HG03442 (cell line): ENCODE measurements at regions not wholly inside any gene's neighbourhood (a gene's known extent, or its start where the extent isn't known, plus 50 kb on each side); places are given as distances from the start of the nearest gene placed in this dataset.
"Not testable (repeated sequence)": the region's sequence is repeated elsewhere in the genome, so short reads cannot be mapped to it uniquely, and the experiment has no call there.

Experiments used
- ATAC-seq: cut with Tn5 transposase; IDR thresholded peaks from one replicate; pipeline ENCODE4 v1.9.1; 2021; ENCODE audit warnings: mild to moderate bottlenecking, moderate library complexity; ENCODE audit not compliant: unreplicated experiment

DNA sequence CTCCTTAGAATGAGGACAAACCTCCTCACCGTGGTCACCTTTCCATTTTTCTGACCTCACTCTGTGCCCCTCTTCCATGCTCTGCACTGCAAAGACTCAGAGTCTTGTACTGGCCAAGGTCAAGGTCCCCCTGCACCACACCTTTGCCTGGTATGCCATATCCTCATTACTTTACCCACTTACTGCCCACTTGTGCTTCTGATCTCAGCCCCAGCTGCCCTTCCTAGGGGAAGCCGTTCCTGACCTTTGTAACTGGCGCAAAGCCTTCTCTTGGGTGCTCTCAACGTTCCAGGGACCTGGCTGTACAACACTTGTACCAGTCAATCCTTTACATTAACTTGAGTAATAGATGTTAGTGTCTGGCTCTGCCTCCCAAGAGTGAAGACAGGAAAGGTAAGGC lies 256.0 kb downstream of the SV2B start:
- no peak for ATAC-seq

DNA sequence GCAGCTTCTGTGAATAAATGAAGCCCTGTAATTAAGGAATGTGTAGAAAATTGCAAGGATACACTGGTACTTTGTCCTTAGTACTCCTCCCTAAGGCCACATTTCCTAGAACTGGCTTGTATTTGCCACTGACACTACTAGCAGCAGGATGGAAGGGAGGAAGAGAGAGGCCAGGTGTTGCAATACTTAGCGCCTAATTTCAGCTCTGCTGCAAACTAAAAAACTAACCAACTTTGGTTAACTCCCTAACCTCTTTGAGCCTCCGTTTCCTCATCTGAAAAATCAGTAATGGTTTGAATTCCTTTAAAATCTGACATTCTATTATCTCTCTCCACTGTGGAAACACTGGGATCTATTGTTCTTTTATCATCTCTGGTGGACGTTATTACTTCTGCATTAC lies 257.0 kb downstream of the SV2B start:
- ATAC-seq = no peak

DNA sequence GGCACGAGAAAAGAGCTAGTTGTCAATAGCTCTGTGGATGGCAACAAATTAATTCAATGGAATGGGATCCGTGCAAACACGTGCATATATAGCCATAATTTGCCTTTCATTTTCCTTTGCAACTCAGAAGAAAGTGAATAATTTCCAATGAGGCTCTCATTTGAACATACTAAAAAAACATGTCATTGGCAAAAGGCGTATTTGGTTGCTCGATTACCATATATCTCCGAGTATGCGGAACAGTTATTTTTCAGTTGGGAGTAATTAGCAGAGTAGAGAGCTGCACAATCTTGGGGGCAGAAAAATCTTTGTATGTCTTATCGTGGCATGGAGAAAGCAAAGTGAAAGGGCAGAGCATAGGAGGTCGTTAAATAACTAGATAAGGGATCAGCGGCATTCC lies 257.4 kb downstream of the SV2B start:
- ATAC-seq = no peak

DNA sequence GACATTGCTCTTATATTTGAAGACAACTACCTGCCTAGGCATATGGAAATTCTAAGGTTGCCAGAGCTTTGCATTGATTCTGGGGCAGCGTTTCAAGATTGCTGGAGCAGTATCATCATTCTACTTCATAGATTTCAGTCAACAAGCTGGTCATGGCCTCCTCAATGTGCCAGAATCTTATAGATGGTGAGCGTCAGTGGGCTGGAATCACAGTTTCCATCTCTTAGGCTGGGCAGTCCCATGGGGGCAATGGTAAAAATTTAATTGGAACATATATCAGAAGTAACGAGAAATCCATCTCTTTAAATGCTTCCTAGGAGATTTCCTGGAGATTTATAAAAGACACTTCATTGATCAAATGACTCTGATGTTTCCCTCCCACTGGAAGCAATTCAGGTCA lies 258.3 kb downstream of the SV2B start:
- ATAC-seq = no peak

DNA sequence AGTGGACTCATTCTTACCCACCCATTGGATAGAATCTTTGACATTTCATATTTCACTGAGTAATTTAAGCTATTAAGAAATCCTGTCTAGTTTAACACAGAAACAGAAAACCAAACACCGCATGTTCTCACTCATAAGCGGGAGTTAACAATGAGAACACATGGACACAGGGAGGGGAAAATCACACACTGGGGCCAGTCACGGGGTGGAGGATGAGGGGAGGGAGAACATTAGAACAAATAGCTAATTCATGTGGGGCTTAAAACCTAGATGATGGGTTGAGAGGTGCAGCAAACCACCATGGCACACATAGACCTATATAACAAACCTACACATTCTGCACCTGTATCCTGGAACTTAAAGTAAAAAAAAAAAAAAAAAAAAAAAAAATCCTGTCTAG lies 261.6 kb downstream of the SV2B start:
- ATAC-seq = not testable (repeated sequence)

DNA sequence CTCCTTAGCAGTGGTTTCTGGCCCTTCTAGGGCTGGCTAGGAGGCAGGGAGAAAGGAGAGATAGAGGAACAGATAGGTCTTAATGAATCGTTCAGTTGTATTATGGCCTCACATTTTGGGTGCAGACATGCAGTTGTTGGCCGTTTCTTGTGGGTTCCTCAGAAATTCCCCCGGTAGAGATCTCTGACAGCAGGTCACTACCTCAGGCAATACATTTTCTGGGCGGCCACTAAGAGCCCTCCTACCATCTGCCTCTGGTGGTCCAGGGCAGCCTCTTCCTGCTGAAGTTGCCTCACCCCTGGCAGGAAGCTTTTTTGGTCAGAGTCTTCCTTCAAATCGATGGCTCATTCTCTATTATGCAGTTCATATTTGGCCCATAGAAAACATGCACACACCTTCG lies 266.1 kb downstream of the SV2B start:
- ATAC-seq = no peak

DNA sequence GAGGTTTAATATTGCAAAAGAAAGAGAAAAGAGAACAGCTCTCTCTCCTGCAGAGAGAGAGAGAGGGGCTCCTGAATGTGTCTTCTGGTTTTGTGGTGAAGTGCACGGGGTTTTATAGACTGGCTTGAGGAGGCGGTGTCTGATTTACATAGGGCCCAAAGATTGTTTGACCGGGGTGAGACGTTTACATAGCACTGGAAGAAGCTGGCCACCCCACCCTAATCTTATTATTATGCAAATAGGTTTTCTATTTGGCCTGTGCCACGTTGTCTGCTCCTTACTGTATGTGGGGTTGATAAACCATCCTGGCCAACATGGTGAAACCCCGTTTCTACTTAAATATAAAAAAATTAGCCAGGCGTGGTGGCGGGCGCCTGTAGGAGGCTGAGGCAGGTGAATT lies 268.6 kb downstream of the SV2B start:
- no peak for ATAC-seq

DNA sequence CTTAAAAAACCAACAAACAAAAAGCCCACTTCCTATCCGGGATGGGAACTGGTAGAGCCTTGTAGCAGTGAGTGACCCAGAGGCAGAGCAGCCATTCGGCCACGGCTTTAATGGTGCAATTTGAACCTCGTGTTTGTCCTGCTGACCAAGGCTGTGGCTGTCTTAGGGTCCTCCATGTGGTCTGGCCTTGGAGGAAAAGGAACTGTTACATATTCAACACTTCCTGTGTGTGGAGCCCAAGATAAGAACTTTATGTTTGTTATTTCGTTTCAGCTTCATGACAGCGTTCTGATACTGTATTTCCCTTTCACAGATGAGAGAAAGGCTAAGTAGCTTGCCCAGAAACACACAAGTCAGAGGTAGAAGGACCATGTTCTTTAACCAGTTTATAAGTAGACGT lies 269.8 kb downstream of the SV2B start:
- ATAC-seq = no peak

DNA sequence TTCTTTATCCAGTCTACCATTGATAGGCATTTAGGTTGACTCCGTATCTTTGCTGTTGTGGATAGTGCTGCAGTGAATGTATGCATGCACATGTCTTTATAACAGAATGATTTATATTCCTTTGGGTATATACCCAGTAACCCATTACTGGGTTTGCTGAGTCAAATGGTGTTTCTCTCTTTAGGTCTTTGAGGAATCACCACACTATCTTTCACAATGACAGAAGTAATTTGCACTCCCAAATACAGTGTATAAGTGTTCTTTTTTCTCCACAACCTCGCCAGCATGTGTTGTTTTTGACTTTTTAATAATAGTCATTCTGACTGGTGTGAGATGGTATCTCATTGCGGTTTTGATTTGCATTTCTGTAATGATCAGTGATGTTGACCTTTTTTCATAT lies 271.3 kb downstream of the SV2B start:
- not testable (repeated sequence) for ATAC-seq

DNA sequence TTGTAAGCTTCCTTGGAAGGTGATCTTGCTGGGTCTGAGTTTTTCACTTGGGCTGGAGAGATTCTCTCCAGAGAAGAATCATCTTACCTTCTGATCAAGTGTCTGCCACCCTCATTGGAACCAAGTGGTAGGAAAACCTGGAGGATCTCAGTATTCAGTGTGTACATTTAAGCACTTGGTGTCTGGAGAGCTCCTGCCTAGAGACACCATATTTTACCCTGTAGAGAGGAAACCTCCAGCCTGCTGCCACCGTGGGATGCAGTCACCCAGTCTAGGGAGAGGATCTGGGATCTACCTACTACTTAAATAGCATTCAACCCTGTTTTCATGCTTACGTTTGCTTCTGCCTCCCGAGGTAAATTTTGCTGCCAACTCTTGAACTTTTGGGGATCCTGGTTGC lies 274.3 kb downstream of the SV2B start:
- ATAC-seq = no peak

DNA sequence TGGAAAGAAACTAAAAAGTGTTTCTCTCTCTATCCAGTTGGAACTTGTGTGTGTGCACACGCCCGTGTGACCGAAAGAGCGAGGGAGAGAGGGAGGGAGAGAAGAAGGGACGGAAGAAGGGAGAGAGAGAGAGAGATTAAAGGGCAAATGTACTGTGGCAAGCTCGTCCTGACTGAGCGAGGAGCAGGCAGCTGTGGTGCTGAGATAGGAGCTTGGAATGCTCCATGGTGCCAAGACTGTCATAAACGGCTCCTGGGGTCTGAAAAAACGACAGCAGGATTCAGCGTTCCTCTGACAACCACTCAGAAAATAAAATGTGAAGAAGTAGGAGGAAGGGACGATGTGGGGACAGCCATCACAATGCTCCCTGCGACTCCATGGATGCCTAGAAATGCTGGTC lies 276.0 kb downstream of the SV2B start:
- no peak for ATAC-seq

DNA sequence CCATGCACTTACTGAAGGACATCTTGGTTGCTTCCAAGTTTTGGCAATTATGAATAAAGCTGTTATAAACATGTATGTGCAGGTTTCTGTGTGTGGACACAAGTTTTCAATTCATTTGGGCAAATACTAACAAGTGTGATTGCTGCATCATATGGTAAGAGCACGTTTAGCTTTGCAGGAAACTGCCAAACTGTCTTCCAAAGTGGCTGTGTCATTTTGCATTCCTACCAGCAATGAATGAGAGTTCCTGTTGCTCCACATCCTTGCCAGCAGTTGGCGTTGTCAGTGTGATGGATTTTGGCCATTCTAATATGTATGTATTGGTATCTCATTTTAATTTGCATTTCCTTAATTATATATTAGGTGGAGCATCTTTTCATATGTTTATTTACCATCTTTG lies 280.1 kb downstream of the SV2B start:
- ATAC-seq = no peak

DNA sequence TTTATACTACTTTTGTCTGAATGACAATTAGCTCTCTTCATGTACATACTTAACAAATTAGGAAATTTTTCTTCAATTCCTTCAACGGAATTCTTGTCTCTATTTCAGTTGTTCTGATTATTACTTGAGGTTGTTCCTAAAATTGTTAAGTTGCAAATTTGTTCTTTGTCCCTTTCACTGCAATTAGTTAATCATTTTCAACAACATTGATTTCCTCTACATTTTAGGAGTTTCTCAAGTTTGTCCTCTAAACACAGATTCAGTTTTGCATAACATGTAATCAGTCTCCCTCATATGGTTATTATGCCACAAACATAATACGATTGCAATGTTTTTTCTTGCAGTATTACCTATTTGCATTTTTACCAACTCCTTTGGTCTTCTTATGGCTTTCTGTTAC lies 283.5 kb downstream of the SV2B start:
- ATAC-seq = no peak

DNA sequence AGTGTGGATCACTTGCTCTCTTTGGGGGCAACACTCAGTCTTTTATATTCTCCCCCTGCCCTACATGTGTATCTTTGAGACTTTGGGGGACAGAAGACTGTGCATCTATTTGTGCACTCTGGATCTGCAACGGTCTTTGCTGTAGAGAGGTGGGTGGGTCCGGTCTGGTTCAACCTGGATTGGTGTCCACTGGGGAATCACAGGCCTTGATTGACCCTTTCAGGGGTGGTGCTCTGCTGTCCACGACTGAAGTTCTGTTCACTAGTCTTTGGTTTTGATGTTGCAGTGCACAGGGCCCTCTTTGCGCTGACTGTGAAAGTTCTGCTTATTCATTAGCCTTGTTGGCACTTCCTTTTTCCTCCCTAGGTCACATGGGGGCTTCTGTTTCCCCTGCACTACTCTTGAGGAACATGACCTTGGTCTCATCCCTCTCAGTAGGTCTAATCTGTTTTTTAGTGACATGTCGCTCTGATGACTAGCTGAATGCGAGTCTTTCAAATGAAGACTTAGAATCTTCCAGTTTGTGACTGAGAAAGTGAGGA lies 284.2 kb downstream of the SV2B start:
- ATAC-seq = no peak

DNA sequence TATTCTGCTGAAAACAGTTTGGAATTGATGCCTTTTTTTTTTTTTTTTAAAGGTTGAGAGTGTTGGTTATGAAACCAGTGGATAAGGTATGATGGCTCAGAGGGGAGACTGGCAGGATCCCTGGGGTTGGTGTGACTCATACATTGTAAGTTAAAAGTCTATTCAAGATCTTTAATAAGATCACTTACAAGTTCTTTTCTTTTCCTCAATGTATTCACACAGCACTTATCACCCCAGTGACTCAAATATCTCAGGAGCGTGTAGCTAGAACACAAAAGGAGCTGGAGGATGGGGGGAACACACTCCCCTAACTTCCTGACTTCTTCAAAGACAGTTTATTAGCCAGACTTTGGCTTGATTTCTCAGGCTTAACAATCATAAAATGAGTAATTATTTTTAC lies 285.3 kb downstream of the SV2B start:
- ATAC-seq = no peak

DNA sequence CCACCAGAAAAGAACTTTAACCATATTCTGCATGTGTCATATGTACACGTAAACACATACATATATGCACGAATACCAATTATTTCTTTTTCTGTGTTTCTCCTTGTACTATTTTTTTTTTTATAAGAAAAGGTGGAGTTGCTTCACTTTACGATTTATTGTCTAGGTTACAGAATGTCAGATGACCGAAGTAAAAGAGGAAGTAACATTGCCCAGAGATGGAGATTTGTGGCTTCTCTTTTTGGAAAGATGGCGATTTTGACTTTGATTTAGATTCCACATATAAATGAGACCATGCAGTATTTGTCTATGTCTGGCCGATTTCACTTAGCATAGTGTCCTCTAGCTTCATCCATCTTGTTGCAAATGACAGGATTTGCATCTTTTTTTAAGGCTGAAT lies 293.1 kb downstream of the SV2B start:
- no peak for ATAC-seq

DNA sequence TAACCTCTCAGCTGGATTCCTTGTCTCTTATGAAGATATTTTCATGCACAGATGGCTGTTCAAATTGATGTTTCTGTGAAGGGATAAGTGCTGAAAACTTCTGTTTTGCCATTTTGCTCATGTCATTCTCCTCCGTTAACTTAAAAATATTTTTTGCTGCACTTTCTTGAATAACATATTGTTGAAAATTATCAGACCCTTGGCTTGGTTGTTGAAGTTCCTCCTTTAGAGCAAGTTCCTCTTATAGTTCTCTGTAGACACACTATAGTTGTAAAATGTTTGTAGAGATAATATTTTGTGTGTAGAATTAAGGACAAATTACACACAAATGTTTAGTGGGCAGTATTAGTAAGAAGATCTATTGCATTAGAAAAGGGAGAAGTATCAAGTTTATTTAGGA lies 300.4 kb downstream of the SV2B start:
- ATAC-seq = no peak

DNA sequence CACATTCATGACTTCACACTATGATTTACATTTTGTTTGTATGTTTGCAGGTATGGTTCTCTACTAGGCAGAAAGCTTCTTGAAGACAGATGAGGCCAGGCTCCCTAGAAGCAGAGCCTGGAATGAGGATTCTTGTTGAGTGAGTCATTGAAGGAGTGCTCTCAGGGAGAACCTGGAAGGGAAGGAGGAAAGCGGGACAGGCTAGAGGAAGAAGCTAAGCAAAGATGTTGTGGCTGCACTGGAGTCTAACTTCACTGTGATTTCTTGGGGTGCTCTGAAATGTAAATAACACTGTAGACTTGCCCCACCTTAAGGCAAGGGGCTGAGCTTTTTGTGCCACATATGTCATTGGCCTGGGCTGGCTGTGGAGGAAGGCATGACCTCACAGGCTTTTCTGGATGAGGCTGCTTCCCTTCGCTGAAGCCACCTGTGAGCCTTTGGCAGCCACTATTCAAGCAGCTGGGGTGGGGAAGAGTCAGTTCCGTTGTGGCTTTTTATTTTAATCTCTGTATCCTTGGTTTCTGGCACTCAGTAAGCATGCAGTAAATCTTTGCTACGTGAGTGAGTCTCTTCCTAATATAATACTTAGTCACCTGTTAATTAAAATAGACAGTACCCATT lies 307.3 kb downstream of the SV2B start:
- ATAC-seq = no peak

DNA sequence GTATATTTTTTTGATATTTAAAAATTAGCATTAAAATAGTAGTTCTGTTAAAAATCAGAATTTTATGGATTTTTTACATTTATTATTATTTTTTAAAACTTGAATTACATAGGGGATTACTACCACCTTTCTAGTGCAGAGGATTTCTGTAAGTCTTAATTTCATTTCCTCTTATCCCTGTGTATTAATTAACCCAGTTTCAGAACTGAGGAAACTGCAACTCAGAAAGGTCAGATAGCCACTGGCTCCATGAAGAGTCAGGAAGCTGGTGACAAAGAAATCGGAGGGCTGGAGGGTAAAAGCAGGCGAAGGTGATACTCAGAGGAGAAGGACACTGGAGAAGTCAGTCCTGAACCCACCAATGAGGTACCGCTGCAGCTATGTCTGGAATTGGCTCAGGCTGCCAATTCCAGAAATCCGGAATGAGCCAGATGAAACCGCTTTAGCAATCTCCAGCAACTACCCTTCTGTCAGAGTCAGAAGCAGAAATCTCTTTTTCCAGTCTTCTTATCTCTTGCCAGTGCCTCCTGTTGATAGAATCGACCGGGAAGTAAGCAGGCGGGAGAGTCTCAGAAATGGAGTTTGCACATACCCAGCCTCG lies 308.5 kb downstream of the SV2B start:
- no peak for ATAC-seq

DNA sequence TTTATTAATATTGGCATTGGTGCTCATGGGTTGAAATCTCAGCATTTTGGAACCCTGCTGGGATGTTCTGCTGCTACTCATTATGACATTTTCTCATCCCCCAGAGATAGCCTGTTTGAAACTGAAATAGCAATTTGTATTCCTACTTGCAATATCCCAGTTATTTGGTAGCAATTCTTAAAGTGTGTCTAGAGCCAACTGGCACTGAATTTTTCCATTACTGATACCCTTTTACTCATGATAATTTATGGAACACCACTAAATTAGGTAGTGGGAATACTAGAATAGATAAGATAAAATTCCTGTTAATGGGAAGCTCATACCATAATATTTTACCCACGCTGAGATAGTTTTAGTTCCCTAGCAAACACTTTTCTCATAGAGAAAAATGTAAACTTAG lies 309.3 kb downstream of the SV2B start:
- no peak for ATAC-seq

DNA sequence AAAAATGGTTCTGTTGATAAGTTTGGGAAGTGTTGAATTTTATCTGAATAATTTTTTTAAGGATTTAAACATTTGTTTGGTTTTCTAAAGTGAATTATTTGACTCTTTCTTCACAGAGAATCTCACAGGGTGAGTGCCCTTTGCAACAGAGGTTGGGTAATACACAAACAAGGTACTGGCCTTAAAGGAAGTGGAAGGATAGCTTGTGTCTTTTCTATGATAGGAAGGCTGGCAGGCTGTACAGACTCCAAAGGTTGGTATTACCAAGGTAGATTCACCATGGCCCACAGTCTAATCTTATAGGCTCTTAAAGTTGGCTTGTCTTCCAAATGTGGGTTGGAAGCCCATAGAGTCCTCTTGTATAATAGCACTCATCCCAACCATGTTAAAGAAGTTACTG lies 311.5 kb downstream of the SV2B start:
- ATAC-seq = no peak

DNA sequence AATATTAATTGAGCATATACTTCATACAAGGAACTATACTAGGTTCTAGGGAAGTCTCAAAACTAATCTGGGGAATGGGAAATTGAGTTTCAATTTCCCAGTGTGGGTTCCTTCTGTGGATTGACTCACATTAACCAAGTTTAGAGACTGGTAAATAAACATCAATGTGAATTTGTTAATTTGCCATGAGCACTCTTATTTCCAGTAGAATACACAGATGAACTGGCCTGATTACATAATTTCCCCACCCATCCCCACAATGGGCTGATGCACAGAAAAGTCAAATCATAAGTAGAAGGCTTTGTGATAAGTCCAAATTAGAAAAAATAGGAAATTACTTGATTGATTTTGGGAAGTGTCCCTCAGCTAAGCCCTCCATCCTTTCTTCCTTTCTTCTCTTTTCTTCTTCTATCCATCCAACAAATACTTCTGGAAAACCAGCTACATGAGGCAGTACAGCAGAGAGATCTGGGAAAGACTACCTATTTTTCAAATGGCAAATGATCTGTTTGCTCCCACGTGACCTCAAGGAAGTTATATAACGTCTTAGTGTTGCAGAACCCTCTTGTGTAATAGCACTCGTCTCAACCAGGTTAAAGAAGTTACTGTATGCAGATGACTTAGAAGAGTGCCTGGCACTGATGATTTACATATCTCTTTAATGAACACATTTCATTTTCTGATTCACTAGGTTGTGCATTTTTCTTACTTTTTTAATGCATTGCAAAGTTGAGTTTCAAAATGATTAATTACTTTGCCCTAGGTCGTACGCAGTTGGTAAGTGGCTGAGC lies 312.3 kb downstream of the SV2B start:
- ATAC-seq = no peak
